ENCODE measurements at regions not wholly inside any gene's neighbourhood (a gene's known extent, or its start where the extent isn't known, plus 50 kb on each side); places are given as distances from the start of the nearest gene placed in this dataset.

DNA sequence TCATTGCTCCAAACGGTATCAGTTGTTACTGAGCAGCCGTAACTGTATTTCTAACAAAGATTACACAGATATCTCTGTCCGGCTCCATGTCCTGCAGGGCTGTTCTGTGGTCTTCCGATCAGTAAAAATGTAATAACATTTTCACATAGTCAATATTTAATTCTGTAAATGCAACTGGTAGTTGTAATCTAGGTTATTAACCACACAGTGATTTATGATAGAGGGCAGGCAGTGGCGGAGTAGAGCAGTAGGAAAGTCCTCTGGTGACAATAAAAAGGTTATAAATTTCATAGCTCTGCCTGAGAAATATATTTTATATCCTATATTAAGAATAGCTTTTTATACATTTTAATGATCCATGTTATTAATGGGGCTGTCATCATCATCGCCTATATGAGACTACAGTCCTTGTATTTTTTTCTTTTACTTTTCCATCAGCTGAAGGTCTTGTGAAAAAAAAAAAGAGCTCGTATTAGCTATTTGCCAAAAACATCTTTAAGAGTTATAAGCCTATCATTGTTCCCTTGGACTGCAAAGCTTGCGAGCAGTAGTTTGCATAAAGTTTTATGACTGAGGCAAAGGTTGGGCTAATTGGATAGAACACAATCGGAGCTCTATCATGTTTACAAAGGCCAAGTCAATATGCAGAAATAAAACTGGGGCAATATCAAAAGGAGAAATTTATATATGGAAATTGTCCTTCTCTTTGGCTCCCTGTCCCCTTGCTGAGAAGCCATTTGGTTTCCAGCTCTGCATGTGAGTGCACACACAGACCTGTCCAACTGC is 648.0 kb downstream of the IRX1 start:
- no peak for DNase-seq

DNA sequence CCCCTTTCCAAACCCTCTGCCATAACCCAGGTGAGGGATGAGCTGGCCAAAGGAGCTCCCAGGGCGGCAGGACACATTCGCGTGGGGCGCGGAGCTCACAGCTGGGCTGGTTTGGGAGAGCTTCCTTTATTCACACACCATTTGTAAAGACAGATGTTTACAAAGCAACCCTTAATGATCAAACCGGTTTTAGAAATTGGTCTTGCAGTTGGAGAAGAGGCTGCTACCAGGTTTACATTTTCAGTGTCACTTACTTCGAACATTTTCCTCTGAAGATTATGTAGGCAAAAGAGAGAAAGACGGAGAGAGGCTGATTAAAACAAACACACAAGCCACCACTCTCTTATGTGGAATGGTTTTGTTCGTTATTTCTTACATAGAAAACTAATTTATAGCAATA is 648.7 kb downstream of the IRX1 start:
- DNase-seq: no peak

DNA sequence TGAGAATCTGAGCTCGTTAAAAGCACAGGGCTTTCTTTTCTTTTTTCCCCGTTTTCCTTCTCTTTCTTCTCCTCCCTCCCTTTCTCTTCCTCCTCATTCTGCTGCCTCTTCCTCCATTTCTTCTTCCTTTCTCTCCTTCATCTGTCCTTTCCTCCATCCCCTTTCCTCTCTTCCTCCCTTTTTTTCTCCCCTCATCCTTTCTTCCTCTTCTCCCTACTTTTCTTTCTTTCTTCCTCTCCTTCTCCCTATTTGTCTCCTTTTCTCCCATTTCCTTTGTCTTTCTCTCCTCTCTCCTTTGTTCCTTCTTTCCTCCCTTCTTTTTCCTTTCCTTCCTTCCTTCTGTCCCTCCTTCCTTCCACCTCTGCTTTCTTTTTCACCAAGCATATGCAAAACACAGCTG is 649.4 kb downstream of the IRX1 start:
- no peak for DNase-seq

DNA sequence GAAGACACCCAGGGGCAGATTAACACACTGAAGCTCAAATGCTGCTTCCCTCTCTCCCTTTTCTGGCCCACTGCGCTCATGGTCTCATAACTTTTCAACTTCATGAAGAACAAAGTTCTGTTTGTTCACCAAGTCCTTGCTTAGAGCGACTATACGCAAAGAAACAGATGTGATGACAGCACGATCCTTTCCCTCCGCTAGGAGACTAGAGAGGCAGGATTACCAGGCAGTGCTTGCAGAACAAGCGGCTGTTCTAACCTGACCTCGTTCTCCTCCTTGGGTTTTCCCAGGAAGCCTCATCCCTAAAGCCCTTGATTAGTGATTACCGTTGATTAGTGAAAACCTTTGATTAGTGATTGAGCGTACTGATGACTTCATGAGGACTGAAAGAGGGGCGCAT is 649.9 kb downstream of the IRX1 start:
- DNase-seq: no peak

DNA sequence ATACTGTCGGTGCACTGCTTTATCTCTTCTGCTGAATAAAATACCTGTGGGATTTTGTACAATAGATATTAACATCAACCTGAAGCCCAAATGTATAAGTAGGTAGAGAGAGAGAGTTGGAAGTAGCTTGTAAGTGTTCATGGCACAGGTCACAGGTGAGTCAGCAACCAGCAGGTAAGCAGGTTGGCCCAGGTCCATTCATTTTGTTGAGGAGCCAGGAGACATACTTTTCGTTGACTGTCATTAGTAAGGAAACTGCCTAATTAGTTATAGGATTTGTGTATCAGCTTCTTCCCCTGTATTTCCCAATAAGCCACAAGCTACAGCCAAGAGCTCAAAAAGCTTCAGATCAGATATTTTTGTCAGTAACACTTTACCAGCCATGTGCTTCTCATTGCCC is 650.8 kb downstream of the IRX1 start:
- no peak for DNase-seq

DNA sequence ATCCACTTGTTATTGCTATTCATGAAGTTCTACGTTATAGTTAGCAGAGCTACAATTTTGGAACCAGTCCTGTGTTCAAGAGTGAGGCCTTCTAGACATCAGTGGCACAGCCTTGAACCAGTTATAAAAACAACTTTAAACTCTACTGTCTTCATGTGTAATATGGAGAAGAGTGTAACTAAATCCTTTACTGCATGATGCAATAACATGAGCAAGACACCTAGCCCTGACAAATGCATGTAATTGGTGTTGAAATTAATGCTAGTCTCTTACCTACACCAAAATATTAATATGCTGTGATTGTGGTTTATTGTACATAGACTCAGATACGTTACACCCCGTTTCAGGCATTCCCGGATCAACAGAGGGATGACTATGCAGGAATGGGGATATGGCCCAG is 654.6 kb downstream of the IRX1 start:
- no peak for DNase-seq

DNA sequence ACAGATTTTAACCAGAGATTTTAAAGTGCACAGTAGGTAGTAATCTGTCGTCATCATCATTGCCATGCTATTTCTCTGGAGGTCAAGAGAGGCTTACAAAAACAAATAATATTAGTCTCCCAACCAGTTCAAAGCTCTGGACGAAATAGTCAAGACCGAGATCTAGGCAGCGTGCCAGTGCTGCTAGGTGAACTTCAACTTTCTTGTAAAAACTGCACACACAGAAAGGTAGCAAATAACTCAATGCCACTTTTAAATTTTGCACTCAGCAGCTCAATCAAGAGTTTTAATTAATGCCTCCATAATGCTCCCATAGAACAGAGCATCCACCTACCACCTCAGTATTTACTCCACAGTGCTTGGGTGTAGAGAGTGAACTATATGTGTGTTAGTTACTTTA is 656.8 kb downstream of the IRX1 start:
- DNase-seq: no peak

DNA sequence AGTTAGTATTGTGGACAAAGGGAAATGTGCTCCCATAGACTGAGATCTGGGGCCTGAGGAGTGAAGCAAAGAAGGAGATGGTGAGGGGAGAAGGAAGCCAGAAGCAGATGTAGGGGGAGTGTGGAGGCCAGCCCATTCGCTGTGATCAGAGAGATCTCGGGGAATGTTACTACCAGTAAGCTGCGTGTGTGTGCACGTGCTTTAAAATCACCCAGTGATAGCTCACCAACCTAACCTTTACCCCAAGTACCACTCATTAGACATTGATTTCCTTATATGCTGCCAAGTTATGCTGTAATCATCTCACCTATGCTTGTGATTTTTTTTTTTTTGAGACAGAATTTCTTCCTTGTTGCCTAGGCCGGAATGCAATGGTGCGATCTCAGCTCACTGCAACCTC is 659.1 kb downstream of the IRX1 start:
- no peak for DNase-seq

DNA sequence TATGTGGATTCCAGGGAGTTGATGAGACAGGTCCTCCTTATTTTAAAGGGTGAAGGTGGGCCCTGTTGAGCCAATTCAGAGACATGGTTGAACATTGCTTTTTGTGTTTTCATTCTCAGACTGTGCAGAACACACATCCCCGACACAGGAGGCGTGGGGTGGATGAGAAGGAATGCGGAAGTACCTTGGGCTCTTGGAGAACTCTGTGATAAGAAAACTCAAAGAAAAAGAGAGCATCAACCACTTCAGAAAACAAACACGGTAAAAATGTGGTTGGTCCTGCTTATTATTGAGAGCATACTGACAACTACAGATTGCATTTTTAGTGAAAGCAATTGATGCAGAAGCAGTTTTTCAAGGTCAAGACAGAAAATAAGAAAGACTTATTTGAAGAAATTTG is 659.8 kb downstream of the IRX1 start:
- DNase-seq: no peak

DNA sequence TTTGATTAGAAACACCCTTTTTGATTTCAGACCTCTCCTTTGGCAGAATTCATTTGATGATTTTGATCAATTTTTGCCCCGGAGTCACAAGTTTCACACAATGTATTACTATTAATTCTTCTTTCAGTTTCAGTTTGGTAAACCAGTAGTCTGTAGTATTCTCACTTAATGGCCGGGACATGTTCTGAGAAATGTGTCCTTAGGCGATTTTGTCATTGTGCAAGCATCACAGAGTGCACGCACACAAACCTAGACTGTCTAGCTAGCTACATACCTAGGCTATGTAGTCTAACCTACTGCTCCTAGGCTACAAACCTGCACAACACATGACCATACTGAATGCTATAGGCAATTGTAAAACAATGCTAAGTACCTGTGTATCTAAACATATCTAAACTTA is 662.5 kb downstream of the IRX1 start:
- no peak for DNase-seq

DNA sequence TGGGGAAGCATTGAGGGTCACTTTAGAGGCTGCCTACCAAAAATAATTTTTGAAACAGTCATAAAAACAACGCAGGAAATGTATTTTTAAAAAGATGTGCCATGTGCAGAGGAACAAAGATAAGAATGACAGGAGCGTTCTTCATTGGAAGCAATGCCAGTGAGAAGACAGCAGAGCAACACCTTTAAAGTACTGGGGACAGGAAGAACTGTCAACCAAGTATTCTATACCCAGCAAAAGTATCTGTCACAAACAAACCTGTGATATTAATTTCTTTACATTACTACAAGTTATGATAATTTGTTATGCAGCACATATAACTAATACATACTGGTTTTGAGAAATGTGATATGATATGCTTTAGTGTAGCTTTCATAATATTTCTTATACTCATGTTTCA is 675.6 kb downstream of the IRX1 start:
- DNase-seq: no peak

DNA sequence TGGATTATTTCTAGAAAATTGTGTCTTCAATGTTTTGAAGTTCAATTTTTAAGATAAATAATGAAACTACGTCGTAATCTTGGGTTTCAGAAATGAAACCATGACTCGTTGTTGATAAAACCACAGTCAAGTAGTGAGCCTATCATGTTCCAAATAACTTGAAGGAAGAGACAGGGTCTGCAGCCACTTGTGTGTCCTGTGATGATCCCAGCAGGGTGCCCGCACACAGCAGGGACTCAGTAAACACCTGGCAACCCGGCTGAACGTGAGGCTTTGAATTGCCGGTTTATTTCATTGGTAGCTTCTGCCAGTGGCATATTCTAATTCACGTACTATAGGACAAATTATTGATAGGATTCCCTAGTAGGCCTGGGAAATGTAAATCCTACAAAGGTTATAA is 679.6 kb downstream of the IRX1 start:
- no peak for DNase-seq

DNA sequence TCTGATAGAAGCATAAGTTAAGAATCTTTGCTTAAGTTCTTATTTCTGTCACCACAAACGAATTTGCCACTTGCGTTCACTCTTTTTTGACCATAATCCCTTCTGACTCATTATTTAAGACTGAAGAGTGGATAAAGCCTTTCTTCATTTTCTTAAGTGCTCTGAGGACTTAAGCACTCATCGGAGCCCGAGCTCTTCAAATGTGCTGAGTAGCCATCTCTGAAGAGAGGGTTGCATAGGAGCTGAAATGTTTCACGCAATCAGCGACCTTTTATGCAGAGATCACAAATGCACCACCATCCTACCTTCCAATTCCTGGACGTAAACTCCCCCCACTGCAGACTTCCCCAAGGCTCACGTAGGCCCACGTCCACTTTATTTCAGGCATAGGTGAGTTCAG is 699.2 kb downstream of the IRX1 start:
- no peak for DNase-seq

DNA sequence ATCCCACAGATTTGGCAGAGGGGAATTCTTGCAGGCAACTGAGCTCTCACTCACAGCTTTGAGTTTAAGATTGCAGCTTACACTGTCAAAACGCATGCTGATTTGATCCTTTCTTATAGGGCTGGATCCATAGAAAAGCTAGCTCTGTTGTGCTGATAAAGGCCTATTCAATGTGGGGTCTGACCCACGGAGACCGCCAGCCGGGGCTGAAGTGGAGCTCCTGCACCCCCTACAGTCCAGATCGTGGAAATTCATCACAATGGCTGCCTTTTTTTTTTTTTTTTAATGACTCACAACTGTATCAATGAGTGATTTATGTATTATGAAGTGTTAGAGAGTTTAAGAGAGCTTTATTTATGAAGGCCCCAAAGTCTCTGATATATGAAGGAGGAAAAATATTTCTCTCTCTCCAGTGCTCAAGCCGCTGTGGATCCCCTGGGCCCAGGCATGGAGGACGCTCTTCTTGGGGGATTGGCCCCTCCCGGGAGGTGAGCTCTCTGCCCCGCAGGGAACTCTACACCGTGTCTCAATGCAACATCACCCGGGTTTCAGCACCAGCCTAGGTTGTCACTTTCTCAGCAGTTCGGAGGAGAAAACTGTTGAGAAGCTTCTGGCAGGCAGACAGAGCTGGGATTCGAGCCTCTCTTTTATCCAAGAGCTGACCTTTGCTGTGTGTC is 700.2 kb downstream of the IRX1 start:
- no peak for DNase-seq

DNA sequence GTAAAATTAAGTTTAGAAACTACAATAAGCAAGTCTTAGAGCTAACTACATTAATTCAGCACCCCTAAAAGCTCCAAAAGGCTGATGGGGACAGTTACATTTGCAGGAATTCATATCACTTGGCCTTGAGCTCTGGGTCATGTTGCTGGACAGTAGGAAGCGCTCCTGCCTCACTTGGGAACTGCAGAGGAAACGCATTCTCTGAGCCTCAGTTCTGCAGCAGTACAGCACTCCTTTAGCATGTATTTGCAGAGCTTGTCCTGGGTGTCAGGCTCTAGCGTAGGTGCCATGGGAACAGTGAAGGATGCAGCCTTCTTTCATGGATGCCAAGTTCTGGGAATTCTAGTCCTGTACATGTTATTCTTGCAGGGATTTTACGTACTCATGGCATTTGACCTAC is 710.4 kb downstream of the IRX1 start:
- DNase-seq: no peak

DNA sequence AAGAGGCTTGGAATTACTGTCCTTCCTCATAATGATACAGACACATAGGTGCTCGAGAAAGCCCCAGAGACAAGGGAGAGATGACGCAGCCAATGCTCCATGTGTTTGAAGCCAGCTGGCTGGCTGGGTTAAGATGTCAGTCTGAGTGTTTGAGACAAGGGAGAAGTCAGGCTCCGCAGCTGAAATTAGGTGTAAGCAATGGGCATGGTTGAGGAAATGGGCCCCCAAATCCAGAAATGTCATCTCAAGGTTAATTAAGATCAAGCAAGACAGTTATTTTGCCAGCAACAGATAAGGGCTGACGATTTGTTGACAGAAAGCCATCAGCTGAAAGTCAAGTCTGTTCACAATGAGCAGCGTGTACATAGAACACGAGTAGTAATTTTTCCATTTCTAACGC is 713.4 kb downstream of the IRX1 start:
- DNase-seq: no peak

DNA sequence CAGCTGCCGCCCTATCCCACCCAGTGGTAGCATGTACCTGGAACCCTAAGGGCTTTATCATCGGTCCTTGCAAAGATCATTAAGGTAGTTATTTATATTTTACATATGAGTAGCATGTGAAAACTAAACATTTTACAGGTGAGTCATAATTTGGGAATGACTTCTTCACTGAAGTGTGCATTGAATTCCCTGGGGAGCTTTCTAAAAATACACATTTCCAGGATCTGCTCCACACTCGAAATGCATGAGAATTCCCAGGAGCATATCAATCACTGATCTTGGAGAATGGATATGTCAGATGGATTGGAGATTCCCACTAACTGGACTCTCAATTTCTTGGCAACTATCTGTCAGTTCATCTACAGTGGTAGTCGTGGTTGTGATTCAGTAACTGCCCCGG is 717.5 kb downstream of the IRX1 start:
- DNase-seq: no peak

DNA sequence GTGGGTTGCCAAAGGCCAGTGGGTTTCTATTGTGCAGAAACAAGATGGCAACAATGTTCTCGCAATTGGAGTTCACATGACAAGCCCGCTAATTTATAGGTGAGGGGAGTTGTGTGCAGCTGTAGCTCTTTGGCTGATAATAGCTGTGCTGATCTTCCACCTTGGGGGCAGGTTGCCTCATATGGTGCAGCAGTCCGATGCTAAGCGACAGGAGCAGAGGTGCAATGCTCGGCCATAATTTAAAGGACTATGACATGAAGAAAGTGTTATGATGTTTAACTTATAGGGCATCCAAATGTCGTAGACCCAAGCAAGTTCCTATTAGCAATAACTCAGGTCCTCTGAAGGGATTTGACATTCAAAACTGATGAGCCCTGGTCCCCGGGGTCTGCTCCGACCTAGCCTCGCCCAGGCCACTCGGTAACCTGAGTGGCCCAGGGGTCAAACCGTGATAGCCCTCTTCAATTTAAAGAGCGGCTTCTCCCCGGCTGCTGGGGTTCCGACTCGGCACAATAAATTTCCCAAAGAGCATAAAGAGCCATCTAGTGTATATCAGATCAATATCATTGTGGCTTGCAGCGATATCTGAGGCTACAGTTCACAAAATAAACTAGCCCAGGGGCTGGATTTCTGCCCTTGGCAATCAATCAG is 724.0 kb downstream of the IRX1 start:
- no peak for DNase-seq

DNA sequence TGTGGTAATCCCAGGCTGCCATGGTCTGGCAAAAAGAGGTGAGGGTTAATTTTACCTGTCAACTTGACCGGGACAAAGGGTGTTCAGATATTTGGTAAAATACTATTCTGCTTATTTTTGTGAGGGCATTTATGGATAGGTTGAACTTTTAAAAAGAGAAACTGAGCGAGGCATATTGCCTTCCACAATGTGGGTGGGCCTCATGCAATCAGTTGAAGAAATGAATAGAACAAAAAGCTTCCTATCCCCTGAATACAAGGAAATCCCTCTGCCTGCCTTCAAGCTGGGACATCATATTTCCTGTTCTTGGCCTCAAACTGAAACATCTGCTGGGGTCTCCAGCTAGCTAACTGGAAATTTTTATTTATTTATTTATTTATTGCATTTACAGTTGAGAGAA is 734.7 kb downstream of the IRX1 start:
- no peak for DNase-seq

DNA sequence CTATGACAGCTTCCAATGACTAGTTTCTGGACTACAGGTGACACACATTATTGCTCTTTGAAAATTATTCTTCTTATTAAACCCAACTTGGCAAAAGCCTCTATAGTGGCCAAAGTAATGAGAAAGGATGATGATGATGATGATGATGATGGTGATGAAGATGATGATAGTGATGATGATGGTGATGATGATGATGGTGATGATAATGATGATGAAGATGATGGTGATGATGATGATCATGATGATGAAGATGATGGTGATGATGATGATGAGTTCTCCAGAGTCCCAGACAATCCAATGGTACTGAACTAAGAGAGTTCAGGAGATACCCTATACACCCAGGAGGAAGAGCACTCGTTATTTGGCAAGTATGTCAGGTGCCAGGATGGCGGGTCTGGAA is 739.4 kb downstream of the IRX1 start:
- DNase-seq: no peak

DNA sequence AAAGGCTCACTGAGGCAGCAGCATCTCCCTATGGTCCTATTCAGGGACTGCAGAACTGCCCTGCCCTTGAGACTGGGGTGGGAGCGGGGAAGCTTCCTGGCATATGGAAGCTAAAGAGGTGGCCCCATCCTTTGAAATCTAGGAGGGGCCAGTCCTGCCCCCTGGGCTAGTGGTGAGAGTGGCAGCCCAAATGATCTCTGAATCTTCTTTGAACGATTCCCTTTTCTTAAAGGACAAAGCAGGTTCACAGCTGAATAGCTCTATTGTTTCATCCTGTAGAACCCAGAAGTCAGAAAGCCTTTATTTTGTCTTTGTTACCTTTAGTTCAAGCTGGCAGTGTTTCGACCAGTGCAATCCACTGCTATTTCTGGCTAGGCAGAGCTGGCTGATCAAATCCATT is 741.9 kb downstream of the IRX1 start:
- no peak for DNase-seq

DNA sequence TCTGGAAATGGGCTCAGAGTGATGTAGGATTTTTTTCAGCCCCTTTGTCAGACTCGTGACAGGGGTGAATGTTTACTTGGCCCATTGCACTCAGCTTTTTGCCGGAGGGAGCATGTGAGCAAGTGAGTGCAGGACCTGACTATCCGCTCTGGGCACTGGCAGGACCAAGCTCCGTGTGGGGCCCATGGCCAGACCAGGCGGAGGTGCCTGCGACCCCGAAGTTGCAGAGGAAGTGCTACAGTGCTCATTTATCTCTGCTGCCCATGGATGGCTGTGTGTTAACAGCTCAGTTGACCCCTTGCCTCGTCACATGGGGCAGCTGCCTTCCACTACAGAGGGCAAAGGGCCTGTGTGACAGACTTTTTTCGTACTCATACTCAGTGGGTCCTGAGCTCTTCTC is 744.3 kb downstream of the IRX1 start:
- no peak for DNase-seq

DNA sequence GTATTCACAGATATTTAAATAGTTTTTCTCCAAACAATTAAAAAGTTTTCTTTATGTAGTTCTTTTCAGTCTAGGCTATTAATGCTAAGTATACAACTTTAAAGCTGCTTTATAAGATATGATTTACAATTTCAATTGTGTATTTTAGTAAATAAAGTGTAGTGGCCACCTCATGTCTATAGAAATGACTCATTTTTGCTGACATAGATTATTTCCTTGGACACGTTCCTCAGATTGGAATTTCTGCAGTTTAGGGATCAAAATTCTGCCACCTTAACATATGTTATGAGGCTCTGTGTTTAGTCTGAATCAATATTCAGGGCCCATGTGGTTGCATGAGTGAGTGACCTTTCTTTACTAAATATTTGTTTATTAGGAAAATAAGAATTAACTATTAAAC is 750.2 kb downstream of the IRX1 start:
- no peak for DNase-seq

DNA sequence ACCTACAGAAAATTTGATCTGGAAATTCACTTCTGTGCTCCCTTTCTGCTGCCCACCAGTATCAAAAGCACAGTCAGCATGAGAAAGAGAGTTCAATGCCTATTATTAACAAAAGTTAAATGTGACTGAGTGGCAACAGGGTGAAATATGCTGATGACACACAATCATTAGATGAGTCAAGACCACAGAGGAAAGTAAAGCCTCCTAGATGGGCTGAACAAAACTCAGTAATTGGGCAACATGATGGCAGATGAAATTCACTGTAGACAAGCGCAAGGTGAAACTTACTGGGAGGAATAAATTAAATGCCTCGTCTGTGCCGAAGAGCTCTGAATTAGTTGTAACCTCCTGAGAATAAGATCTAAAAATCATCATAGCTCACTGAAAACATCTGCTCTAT is 752.8 kb downstream of the IRX1 start:
- no peak for DNase-seq

DNA sequence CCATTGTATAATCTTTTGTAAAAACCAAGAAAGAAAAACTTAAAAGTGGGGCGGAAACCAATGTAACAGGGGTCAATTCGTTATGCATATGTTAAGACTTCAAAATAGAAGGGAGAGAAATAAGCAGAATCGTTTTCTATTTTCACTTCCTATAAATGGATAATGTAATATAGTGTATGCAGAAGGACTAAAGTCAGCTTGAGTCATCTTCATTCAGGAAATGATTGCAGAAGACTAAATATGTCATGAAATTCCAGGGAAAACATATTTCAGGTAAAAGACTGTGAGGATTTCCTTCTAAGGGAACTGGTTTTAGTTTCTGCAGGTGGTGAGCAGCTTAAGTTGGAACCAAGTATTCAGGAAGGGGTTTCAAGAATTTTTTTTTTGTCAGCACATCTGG is 753.3 kb downstream of the IRX1 start:
- DNase-seq: no peak

All from stimulated activated CD4-positive, alpha-beta T cell treated with anti-CD3 and anti-CD28 coated beads, Interleukin-2, amount 100 ng/mL, for 24 hours (primary cell).